CD14-positive monocyte (primary cell): ENCODE measurements at regions not wholly inside any gene's neighbourhood (a gene's known extent, or its start where the extent isn't known, plus 50 kb on each side); places are given as distances from the start of the nearest gene placed in this dataset.

ENCODE experiments used
- DNase-seq, 3 donors: peaks; one replicate each; pipeline ENCODE4 v3.0.0-alpha.2; 2011 to 2022
- H2AFZ ChIP-seq: 2 replicates; pipeline ENCODE4 v1.6.0; 2012; ENCODE audit warnings: mild to moderate bottlenecking, low read depth, low read length, inconsistent platforms; ENCODE audit not compliant: insufficient read depth, poor library complexity, severe bottlenecking
- H3K27ac ChIP-seq, 2 donors: 1 replicate in 1 of 2; 2 replicates in 1 of 2; pipeline ENCODE4 v1.5.1; 2012 to 2013; ENCODE audit warnings: low read length in 2 of 2, control low read depth in 1 of 2, inconsistent platforms in 1 of 2, low read depth in 1 of 2, mild to moderate bottlenecking in 1 of 2
- H3K27me3 ChIP-seq, 2 donors: one replicate each; pipeline versions ENCODE4 v1.6.0 to v1.6.1; 2011 to 2013; ENCODE audit warnings: low read length in 2 of 2; ENCODE audit not compliant: control insufficient read depth in 2 of 2, insufficient read depth in 2 of 2
- H3K36me3 ChIP-seq, 2 donors: replicated peaks in 1 of 2; 1 replicate in 1 of 2; 2 replicates in 1 of 2; pipeline versions ENCODE4 v1.5.1 to v1.6.1; 2012 to 2013; ENCODE audit warnings: low read length in 2 of 2, control low read depth in 1 of 2, inconsistent platforms in 1 of 2, mild to moderate bottlenecking in 1 of 2; ENCODE audit not compliant: insufficient read depth in 2 of 2, control insufficient read depth in 1 of 2
- H3K4me1 ChIP-seq, 2 donors: 1 replicate in 1 of 2; 2 replicates in 1 of 2; pipeline versions ENCODE4 v1.5.1 to v1.6.1; 2012 to 2013; ENCODE audit warnings: low read length in 2 of 2, control low read depth in 1 of 2, inconsistent platforms in 1 of 2, mild to moderate bottlenecking in 1 of 2, moderate library complexity in 1 of 2; ENCODE audit not compliant: insufficient read depth in 2 of 2, control insufficient read depth in 1 of 2
- H3K4me2 ChIP-seq: replicated peaks from 2 replicates; pipeline ENCODE3; 2012; ENCODE audit warnings: low read length, moderate library complexity, mild to moderate bottlenecking; ENCODE audit not compliant: poor library complexity, severe bottlenecking; ENCODE audit errors: extremely low read depth
- H3K4me3 ChIP-seq, 3 experiments: fragments of 200-600 bp in 1 of 3; sonication (generic) in 1 of 3; replicated peaks in 1 of 3; 1 replicate in 2 of 3; 2 replicates in 1 of 3; pipeline ENCODE4 v1.5.1; 2011 to 2013; ENCODE audit warnings: low read length in 3 of 3, mild to moderate bottlenecking in 3 of 3, control low read depth in 2 of 3, low read depth in 2 of 3, inconsistent platforms in 1 of 3, moderate library complexity in 1 of 3
- H3K79me2 ChIP-seq: 2 replicates; pipeline ENCODE4 v1.6.0; 2012; ENCODE audit warnings: mild to moderate bottlenecking, control low read depth, inconsistent platforms, low read length, moderate library complexity; ENCODE audit not compliant: insufficient read depth
- H3K9ac ChIP-seq: 2 replicates; pipeline ENCODE4 v1.6.0; 2017; ENCODE audit warnings: low read length, mild to moderate bottlenecking; ENCODE audit not compliant: insufficient read depth, poor library complexity, severe bottlenecking
- H3K9me3 ChIP-seq, 2 donors: replicated peaks in 1 of 2; 1 replicate in 1 of 2; 2 replicates in 1 of 2; pipeline versions ENCODE4 v1.5.1 to v1.6.1; 2012 to 2013; ENCODE audit warnings: low read length in 2 of 2, control low read depth in 1 of 2; ENCODE audit not compliant: control insufficient read depth in 1 of 2, insufficient read depth in 1 of 2
- H4K20me1 ChIP-seq: 2 replicates; pipeline ENCODE4 v1.6.0; 2012; ENCODE audit warnings: mild to moderate bottlenecking, low read length, control low read depth, moderate library complexity; ENCODE audit not compliant: insufficient read depth
- H3K27ac Mint-ChIP-seq, 7 donors: one replicate each; pipeline ENCODE4 v1.8.0; 2020; ENCODE audit warnings: mild to moderate bottlenecking in 7 of 7, mixed read lengths in 7 of 7, moderate library complexity in 6 of 7, inconsistent platforms in 2 of 7
- H3K27me3 Mint-ChIP-seq, 3 donors: one replicate each; pipeline ENCODE4 v1.8.0; 2021 to 2022; ENCODE audit warnings: low read depth in 3 of 3, mild to moderate bottlenecking in 3 of 3, mixed read lengths in 3 of 3, moderate library complexity in 3 of 3, inconsistent platforms in 1 of 3
- H3K36me3 Mint-ChIP-seq, 2 donors: one replicate each; pipeline ENCODE4 v1.8.0; 2020; ENCODE audit warnings: mixed read lengths in 2 of 2, inconsistent platforms in 1 of 2, mild to moderate bottlenecking in 1 of 2
- H3K4me1 Mint-ChIP-seq: one replicate; pipeline ENCODE4 v1.8.0; 2020; ENCODE audit warnings: mild to moderate bottlenecking, mixed read lengths
- H3K4me3 Mint-ChIP-seq, 2 donors: one replicate each; pipeline ENCODE4 v1.8.0; 2020; ENCODE audit warnings: mild to moderate bottlenecking in 2 of 2, mixed read lengths in 2 of 2, moderate library complexity in 1 of 2
- H3K9me3 Mint-ChIP-seq, 7 donors: one replicate each; pipeline ENCODE4 v1.8.0; 2020 to 2022; ENCODE audit warnings: mixed read lengths in 7 of 7, mild to moderate bottlenecking in 6 of 7, moderate library complexity in 6 of 7, inconsistent platforms in 2 of 7
- CTCF ChIP-seq: fragments of 200-600 bp; IDR thresholded peaks from one replicate; pipeline ENCODE4 v1.8.0; 2022; ENCODE audit warnings: antibody characterized with exemption, mild to moderate bottlenecking
- WGBS: methylation state at CpG from one replicate; pipeline ENCODE4 v1.1.5; 2013; ENCODE audit warnings: missing lambda C conversion rate; ENCODE audit not compliant: insufficient coverage; 5-methylcytosine and 5-hydroxymethylcytosine counted together
- intact Hi-C, 2 donors: fragments of 100-400 bp; cut with micrococcal nuclease; formaldehyde crosslinking; loops; one replicate each; pipeline versions ENCODE4 v1.15.0 to v1.15.1; 2023

- peaks cover 3 to 4% of the 10 kb centered on the region in 2 donors for H3K36me3 Mint-ChIP-seq
- Histone ChIP-seq H3K36me3 (no peaks in the 10 kb centered on the region), H3K79me2 (no peaks in the 10 kb centered on the region), H4K20me1 (no peaks in the 10 kb centered on the region), H3K4me1 (no peaks in the 10 kb centered on the region), H3K4me3 (no peak overlapping the region), H3K27me3 (no peaks in the 10 kb centered on the region), H3K4me2 (no peak overlapping the region), H3K27ac (no peak overlapping the region), H3K9ac (no peak overlapping the region), H3K9me3 (no peaks in the 10 kb centered on the region), H2AFZ (no peak overlapping the region)
- H3K27me3 Mint-ChIP-seq = peaks cover 0 to 2% (median 0%) of the 10 kb centered on the region in 3 donors
- intact Hi-C loops = no loop called here
- no peak overlapping the region for H3K27ac Mint-ChIP-seq
- H3K4me1 Mint-ChIP-seq = no peaks in the 10 kb centered on the region
- H3K9me3 Mint-ChIP-seq = no peaks in the 10 kb centered on the region
- no peak for TF ChIP-seq CTCF
- WGBS = no CpG with 5 or more reads among the region's 2 CpGs
- no peak for DNase-seq
- no peak overlapping the region for H3K4me3 Mint-ChIP-seq
These were observed 74.8 kb upstream of the RIOK3 start for GRCh38 chr18:23378302-23378686.

DNA sequence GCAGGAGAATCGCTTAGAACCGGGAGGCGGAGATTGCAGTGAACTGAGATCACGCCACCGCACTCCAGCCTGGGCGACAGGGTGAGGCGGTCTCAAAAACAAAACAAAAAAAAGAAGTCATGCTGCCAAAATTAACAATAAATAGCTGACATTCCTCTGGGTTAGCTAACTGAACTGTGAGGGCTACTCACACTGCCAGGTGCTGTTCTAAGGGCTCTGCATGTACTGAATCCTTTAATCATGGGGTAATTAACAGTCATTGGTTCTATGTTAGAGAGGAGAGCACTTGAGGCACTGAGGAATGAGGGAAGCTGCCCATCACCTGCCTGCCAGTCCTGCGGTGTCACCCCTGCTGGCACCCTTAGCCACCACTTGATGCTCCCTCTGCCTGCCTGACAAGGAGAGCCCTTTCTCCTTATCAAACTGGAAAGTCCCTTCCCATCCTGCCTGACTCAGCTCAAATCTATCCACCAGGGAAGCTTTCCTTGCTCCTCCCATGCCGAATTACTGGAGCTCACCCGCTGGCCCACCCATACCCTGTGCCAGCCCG lies 73.0 kb upstream of the RIOK3 start:
- intact Hi-C loops = loop anchor here in 1 of 2 donors (10.0 kb wide), 1 partner anchor 255 kb away; no protein-coding TSS in a partner anchor
- no peak overlapping the region for H3K27ac Mint-ChIP-seq
- no peak overlapping the region for H3K4me2 ChIP-seq

More for the DNA sequence above, 73.0 kb upstream of the RIOK3 start:
- Histone ChIP-seq H3K27me3 (no peaks in the 10 kb centered on the region), H4K20me1 (no peaks in the 10 kb centered on the region), H3K4me1 (no peaks in the 10 kb centered on the region), H3K79me2 (no peaks in the 10 kb centered on the region), H3K36me3 (no peaks in the 10 kb centered on the region), H3K9me3 (no peaks in the 10 kb centered on the region), H3K27ac (no peak overlapping the region), H2AFZ (no peak overlapping the region), H3K4me3 (no peak overlapping the region), H3K9ac (no peak overlapping the region)
- H3K27me3 Mint-ChIP-seq = peaks cover 0 to 2% (median 0%) of the 10 kb centered on the region in 3 donors
- no peaks in the 10 kb centered on the region for H3K4me1 Mint-ChIP-seq
- peaks cover 3 to 8% of the 10 kb centered on the region in 2 donors for H3K36me3 Mint-ChIP-seq
- DNase-seq = no peak
- no peak for TF ChIP-seq CTCF
- H3K9me3 Mint-ChIP-seq = no peaks in the 10 kb centered on the region
- WGBS = over 99% methylated on average over 9 of the region's 11 CpGs
- no peak overlapping the region for H3K4me3 Mint-ChIP-seq
